NCI-H2171 (cell line): ENCODE measurements at regions not wholly inside any gene's neighbourhood (a gene's known extent, or its start where the extent isn't known, plus 50 kb on each side); places are given as distances from the start of the nearest gene placed in this dataset.

Experiments
- DNase-seq: peaks from one replicate; lab custom pipeline; 2025; lab: John Stamatoyannopoulos, UW

- DNase-seq, result peak; percentile 27
These were observed 137.9 kb downstream of the SOX9 start for GRCh38 chr17:72258711-72259110.

GRCh38 chr17:72259922-72260321 is 139.1 kb downstream of the SOX9 start:
- DNase-seq, result no peak

- DNase-seq, result no peak
These were observed 141.9 kb downstream of the SOX9 start for GRCh38 chr17:72262766-72263165.

GRCh38 chr17:72264682-72265405 is 144.0 kb downstream of the SOX9 start:
- DNase-seq, result no peak

GRCh38 chr17:72266112-72266775 is 145.4 kb downstream of the SOX9 start:
- peak; percentile 84 for DNase-seq

GRCh38 chr17:72267601-72268000 is 146.8 kb downstream of the SOX9 start:
- no peak for DNase-seq

- DNase-seq, result no peak
These were observed 147.6 kb downstream of the SOX9 start for GRCh38 chr17:72268431-72268830.

GRCh38 chr17:72270273-72270924 is 149.6 kb downstream of the SOX9 start:
- DNase-seq, result peak; percentile 61

- no peak for DNase-seq
These were observed 150.8 kb downstream of the SOX9 start for GRCh38 chr17:72271603-72272002.

- no peak for DNase-seq
These were observed 152.7 kb downstream of the SOX9 start for GRCh38 chr17:72273289-72274056.

- no peak for DNase-seq
These were observed 153.8 kb downstream of the SOX9 start for GRCh38 chr17:72274614-72275013.

GRCh38 chr17:72280881-72281280 is 160.1 kb downstream of the SOX9 start:
- DNase-seq, result no peak

GRCh38 chr17:72282439-72283029 is 161.7 kb downstream of the SOX9 start:
- DNase-seq, result no peak

GRCh38 chr17:72284806-72285205 is 164.0 kb downstream of the SOX9 start:
- DNase-seq, result no peak

- DNase-seq, result peak; percentile 82
These were observed 166.8 kb downstream of the SOX9 start for GRCh38 chr17:72287586-72287985.

- DNase-seq, result no peak
These were observed 173.7 kb downstream of the SOX9 start for GRCh38 chr17:72294487-72294893.

- DNase-seq, result no peak
These were observed 175.1 kb downstream of the SOX9 start for GRCh38 chr17:72295916-72296315.

- DNase-seq, result no peak
These were observed 175.6 kb downstream of the SOX9 start for GRCh38 chr17:72296456-72296855.

- DNase-seq, result no peak
These were observed 176.7 kb downstream of the SOX9 start for GRCh38 chr17:72297326-72298115.

- no peak for DNase-seq
These were observed 178.3 kb downstream of the SOX9 start for GRCh38 chr17:72299100-72299499.

GRCh38 chr17:72299592-72299991 is 178.8 kb downstream of the SOX9 start:
- DNase-seq, result no peak
